Colonic mucosa (tissue), 4 donors: ENCODE measurements at regions not wholly inside any gene's neighbourhood (a gene's known extent, or its start where the extent isn't known, plus 50 kb on each side); places are given as distances from the start of the nearest gene placed in this dataset.
"Not testable (repeated sequence)": the region's sequence is repeated elsewhere in the genome, so short reads cannot be mapped to it uniquely, and the experiment has no call there.

Experiments used
- DNase-seq: peaks from one replicate; pipeline ENCODE4 v3.0.0-alpha.2; 2020
- H3K27ac ChIP-seq: fragments of 200-600 bp; one replicate; pipeline ENCODE4 v1.8.0; 2021
- H3K27me3 ChIP-seq: fragments of 200-600 bp; one replicate; pipeline ENCODE4 v1.8.0; 2021
- H3K36me3 ChIP-seq: fragments of 200-600 bp; one replicate; pipeline ENCODE4 v1.8.0; 2021
- H3K4me1 ChIP-seq: fragments of 200-600 bp; one replicate; pipeline ENCODE4 v1.8.0; 2021; ENCODE audit warnings: mild to moderate bottlenecking
- H3K4me3 ChIP-seq: fragments of 200-600 bp; one replicate; pipeline ENCODE4 v1.8.0; 2021
- H3K9ac ChIP-seq, 2 donors: one replicate each; pipeline ENCODE4 v1.7.0; 2013; ENCODE audit warnings: control low read depth in 2 of 2, low read depth in 2 of 2, low read length in 2 of 2
- H3K9me3 ChIP-seq: fragments of 200-600 bp; one replicate; pipeline ENCODE4 v1.8.0; 2021
- CTCF ChIP-seq: fragments of 200-600 bp; IDR thresholded peaks from one replicate; pipeline ENCODE4 v1.8.0; 2022; ENCODE audit warnings: antibody characterized with exemption, mild to moderate bottlenecking
- intact Hi-C: fragments of 100-400 bp; cut with DNase I; formaldehyde crosslinking; loops from one replicate; pipeline ENCODE4 v1.14.1; 2022
- donor health status: healthy.
- donor health status: DM: no; HTN: no; CAD: no.
- donor health status: DM: no; HTN: no; CAD: no.

GRCh38 chr6:51477711-51478311, 609.6 kb downstream of the PKHD1 start:
- Histone ChIP-seq H3K9ac (no peak overlapping the region), H3K4me3 (no peak overlapping the region), H3K27ac (no peak overlapping the region), H3K27me3 (no peaks in the 10 kb centered on the region), H3K4me1 (no peaks in the 10 kb centered on the region), H3K36me3 (no peaks in the 10 kb centered on the region), H3K9me3 (no peaks in the 10 kb centered on the region)
- TF ChIP-seq CTCF, result no peak
- DNase-seq, result no peak
- intact Hi-C loops, result no loop called here

- no peaks in the 10 kb centered on the region for H3K4me1 ChIP-seq
- no peak overlapping the region for H3K4me3 ChIP-seq
- no peak for TF ChIP-seq CTCF
- DNase-seq, result no peak
- H3K27ac ChIP-seq, result no peak overlapping the region
- no peaks in the 10 kb centered on the region for H3K9me3 ChIP-seq
- intact Hi-C loops, result no loop called here
- no peak overlapping the region for H3K9ac ChIP-seq
- H3K27me3 ChIP-seq, result no peaks in the 10 kb centered on the region
- H3K36me3 ChIP-seq, result no peaks in the 10 kb centered on the region
Measured at GRCh38 chr6:51479296-51479695, 608.1 kb downstream of the PKHD1 start.

GRCh38 chr6:51480040-51480439, 607.4 kb downstream of the PKHD1 start:
- Histone ChIP-seq H3K36me3 (no peaks in the 10 kb centered on the region), H3K9me3 (no peaks in the 10 kb centered on the region), H3K4me3 (no peak overlapping the region), H3K9ac (no peak overlapping the region), H3K27ac (no peak overlapping the region), H3K27me3 (no peaks in the 10 kb centered on the region), H3K4me1 (no peaks in the 10 kb centered on the region)
- DNase-seq, result peak; percentile 42
- intact Hi-C loops, result no loop called here
- TF ChIP-seq CTCF, result no peak

- H3K9me3 ChIP-seq, DNase-seq, H3K36me3 ChIP-seq, intact Hi-C loops, H3K27ac ChIP-seq, H3K27me3 ChIP-seq, H3K4me3 ChIP-seq, H3K9ac ChIP-seq, H3K4me1 ChIP-seq: not testable (repeated sequence)
Measured at GRCh38 chr6:51485869-51486268, 601.5 kb downstream of the PKHD1 start.

GRCh38 chr6:51487937-51488336, 599.5 kb downstream of the PKHD1 start:
- DNase-seq, result no peak
- no peak overlapping the region for H3K9ac ChIP-seq
- no peaks in the 10 kb centered on the region for H3K27me3 ChIP-seq
- intact Hi-C loops, result no loop called here
- no peaks in the 10 kb centered on the region for H3K4me1 ChIP-seq
- no peak overlapping the region for H3K4me3 ChIP-seq
- H3K36me3 ChIP-seq, result no peaks in the 10 kb centered on the region
- H3K27ac ChIP-seq, result no peak overlapping the region
- H3K9me3 ChIP-seq, result no peaks in the 10 kb centered on the region
- no peak for TF ChIP-seq CTCF

- intact Hi-C loops, result no loop called here
- TF ChIP-seq CTCF, result no peak
Measured at GRCh38 chr6:51489133-51489532, 598.3 kb downstream of the PKHD1 start.

More at GRCh38 chr6:51489133-51489532, 598.3 kb downstream of the PKHD1 start:
- Histone ChIP-seq H3K27ac (no peak overlapping the region), H3K27me3 (no peaks in the 10 kb centered on the region), H3K36me3 (no peaks in the 10 kb centered on the region), H3K9me3 (no peaks in the 10 kb centered on the region), H3K4me1 (no peaks in the 10 kb centered on the region), H3K4me3 (no peak overlapping the region), H3K9ac (no peak overlapping the region)
- DNase-seq, result no peak
